GM12874 (cell line): ENCODE measurements at regions not wholly inside any gene's neighbourhood (a gene's known extent, or its start where the extent isn't known, plus 50 kb on each side); places are given as distances from the start of the nearest gene placed in this dataset.

Experiments
- TF ChIP-seq, protein P1 (sequence below): IDR thresholded peaks from 2 replicates; pipeline ENCODE4 v1.5.1; 2011; ENCODE audit warnings: low read depth, mild to moderate bottlenecking, control low read depth, low read length, moderate library complexity; ENCODE audit not compliant: insufficient read depth

DNA sequence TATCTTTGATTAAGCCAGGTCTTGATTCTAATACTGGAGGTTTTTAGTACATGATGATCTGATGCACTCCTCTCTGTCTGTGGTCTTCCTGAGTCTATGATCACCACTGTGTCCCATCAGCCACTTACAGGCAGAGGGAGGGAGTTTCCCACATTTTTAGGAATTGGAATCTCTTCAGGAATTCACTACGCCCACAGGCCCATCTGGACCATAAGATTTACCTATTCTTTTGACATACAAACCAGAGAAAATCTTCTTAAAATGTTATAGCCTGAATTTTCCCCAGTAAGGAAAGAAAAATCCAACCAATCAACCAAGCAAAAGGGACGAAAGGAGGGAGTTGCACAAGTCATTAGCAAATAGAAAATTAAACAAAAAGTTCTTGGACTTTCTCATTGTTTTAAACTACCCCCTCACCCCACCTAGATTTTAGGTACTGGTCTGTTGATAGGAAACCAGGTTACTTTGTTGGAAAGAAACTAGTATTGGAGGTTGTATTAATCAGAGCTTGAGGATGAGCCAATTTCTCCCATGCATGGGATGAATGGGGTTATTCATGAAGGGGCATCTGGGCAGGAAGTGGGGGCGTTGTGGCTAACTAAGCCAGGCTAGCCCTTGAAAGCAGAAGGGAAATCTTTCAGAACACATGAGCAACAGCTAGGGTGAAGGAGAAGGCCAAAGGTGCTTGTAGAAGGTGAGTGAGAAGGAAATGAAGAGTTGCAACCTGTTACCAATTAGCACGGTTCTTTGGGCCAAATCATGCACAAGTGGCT, 328.2 kb upstream of the MEX3C start:
- TF ChIP-seq, protein P1, sequence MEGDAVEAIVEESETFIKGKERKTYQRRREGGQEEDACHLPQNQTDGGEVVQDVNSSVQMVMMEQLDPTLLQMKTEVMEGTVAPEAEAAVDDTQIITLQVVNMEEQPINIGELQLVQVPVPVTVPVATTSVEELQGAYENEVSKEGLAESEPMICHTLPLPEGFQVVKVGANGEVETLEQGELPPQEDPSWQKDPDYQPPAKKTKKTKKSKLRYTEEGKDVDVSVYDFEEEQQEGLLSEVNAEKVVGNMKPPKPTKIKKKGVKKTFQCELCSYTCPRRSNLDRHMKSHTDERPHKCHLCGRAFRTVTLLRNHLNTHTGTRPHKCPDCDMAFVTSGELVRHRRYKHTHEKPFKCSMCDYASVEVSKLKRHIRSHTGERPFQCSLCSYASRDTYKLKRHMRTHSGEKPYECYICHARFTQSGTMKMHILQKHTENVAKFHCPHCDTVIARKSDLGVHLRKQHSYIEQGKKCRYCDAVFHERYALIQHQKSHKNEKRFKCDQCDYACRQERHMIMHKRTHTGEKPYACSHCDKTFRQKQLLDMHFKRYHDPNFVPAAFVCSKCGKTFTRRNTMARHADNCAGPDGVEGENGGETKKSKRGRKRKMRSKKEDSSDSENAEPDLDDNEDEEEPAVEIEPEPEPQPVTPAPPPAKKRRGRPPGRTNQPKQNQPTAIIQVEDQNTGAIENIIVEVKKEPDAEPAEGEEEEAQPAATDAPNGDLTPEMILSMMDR: no peak

DNA sequence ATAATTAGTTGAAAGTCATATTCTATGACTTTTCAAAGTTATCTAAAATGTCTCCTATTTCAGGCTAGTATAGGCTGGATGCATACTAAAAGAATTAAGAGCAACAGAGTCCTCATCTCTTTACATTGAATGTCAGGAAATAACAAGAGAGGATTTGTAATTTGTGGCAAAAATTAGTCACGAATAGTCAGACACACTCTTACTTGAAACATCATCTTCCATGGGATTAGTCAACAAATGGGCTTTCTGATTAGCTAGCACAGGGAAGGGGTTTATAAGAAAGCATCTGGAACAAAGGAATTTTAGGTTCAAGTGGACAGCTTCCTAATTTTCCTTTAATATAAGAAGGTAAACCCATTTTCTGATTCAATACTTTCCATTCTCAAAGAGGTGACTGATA, 330.3 kb upstream of the MEX3C start:
- TF ChIP-seq, protein P1: no peak

DNA sequence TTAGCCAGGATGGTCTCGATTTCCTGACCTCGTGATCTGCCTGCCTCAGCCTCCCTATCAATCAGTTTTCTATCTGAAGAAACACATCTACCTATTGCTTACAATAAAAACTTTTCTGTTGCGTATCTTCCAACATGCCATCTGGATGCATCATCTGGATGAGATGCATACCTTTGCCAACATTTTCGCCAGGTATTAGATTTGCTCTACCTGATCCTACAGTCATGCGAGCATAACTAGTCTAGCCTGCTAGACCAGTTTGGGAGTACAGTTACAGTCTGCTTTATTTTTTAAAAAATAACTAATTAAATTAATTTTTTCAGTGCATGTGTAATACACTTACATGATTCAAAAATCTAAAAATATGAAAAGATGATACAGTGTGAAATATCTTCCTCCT, 334.0 kb upstream of the MEX3C start:
- TF ChIP-seq, protein P1: no peak

DNA sequence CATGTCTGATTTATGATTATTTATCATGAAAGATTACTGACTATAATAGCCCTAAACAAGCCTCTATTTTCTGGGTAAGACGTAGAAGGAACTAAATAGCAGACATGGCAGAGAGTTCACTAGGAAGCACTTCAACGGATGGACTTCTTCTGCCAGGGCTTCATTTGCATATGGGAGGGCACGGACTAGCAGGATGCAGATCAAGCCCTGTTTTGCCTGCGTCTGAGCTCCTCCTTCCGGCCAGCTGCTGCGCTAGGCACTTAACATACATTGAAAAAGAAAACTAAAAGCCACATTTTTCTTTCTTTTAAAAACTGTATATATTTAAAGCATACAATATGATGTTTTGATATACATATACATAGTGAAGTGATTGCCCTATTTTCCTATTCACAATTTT, 340.0 kb upstream of the MEX3C start:
- TF ChIP-seq, protein P1: no peak

DNA sequence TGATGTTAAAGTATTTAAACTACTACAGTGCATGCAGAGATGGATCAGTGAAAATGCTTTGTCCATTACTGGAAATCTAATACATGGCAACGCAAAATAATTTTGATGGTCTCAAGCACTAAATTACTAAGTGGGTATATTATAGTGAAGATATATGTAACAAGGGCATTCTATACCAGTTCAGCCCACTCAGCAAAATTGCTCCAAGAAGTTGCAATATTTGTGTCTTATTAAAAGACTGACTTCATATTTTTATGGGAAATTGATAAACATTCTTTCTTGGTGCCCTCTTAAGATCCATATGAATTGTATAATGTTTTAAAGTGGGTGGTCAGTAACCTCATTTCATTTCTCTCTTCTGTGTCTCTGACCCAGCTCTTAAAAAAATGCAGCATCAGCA, 343.1 kb upstream of the MEX3C start:
- TF ChIP-seq, protein P1: no peak

DNA sequence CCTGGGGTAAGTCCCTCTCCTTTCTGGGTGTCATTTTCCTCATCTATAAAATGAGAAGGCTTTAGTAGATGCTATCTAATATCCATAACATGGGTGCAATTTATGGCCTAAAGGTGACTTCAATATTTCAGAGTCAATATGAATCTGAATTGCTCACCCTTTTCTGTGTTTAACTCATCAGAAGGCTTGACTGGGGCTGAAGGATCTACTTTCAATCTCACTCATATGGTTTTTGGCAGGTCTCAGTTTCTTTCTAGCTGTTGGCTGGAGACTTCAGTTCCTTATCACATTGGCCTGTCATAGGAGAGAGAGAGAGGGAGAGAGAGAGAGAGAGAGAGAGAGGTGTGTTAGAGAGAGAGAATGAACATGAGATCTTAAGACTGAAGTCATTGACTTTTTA, 343.7 kb upstream of the MEX3C start:
- TF ChIP-seq, protein P1: no peak

DNA sequence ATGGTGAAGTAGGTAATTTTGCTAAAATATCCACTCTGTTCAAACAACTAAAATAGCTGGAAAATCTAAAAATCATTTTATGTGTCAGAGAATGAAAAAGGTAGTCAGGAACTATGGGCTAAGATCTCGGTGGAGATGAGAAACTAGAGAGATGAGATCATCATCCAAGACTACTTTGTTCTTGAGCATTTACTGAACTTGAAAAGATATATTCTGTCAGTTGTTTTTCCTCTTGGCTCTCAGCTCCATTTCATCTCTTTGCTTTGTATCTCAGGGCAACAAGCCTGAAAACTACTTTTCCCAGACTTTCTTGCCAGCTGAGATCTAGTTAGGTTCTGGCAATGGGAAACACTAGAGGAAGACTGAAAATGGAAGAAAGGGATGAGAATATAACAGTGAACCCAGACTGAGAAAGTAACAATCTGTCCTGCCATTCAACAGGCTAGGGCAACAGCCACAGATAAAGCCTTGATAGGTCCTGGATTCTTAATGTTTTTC, 346.2 kb upstream of the MEX3C start:
- TF ChIP-seq, protein P1: no peak
